GM12878 (cell line): ENCODE measurements at regions not wholly inside any gene's neighbourhood (a gene's known extent, or its start where the extent isn't known, plus 50 kb on each side); places are given as distances from the start of the nearest gene placed in this dataset.

Source experiments
- BCLAF1 ChIP-seq: fragments of 450-650 bp; IDR thresholded peaks from 2 replicates; pipeline ENCODE4 v1.6.1; 2017; ENCODE audit warnings: antibody characterized with exemption, mild to moderate bottlenecking, moderate library complexity
- BHLHE40 ChIP-seq, 2 experiments: fragments of 450-650 bp in 1 of 2; IDR thresholded peaks; 2 replicates each; pipeline ENCODE4 v1.6.1; 2011 to 2017; ENCODE audit warnings: low read depth in 2 of 2, borderline replicate concordance in 1 of 2, improper control_type of control experiment in 1 of 2, low read length in 1 of 2, mild to moderate bottlenecking in 1 of 2
- CEBPB ChIP-seq, 2 experiments: fragments of 150-350 bp in 1 of 2; IDR thresholded peaks; 2 replicates each; pipeline ENCODE4 v1.6.1; 2012 to 2014; ENCODE audit warnings: low read depth in 2 of 2, low read length in 2 of 2, borderline replicate concordance in 1 of 2, inconsistent platforms in 1 of 2
- CREM ChIP-seq: IDR thresholded peaks from 2 replicates; pipeline ENCODE4 v1.6.1; 2014; ENCODE audit warnings: antibody characterized with exemption, low read depth
- CTCF ChIP-seq, 3 experiments: IDR thresholded peaks in 2 of 3; conservative IDR thresholded peaks in 1 of 3; 2 replicates each; pipeline ENCODE4 v1.5.1; 2011; ENCODE audit warnings: low read depth in 3 of 3, low read length in 3 of 3, mild to moderate bottlenecking in 3 of 3, control low read depth in 2 of 3, moderate library complexity in 2 of 3, inconsistent platforms in 1 of 3, mixed read lengths in 1 of 3; ENCODE audit not compliant: control insufficient read depth in 2 of 3, insufficient read depth in 1 of 3; ENCODE audit errors: extremely low read depth in 1 of 3
- DPF2 ChIP-seq: fragments of 450-650 bp; IDR thresholded peaks from 2 replicates; pipeline ENCODE4 v1.6.1; 2017; ENCODE audit warnings: mild to moderate bottlenecking
- E4F1 ChIP-seq: fragments of 450-650 bp; IDR thresholded peaks from 2 replicates; pipeline ENCODE4 v1.6.1; 2018; ENCODE audit warnings: borderline replicate concordance, mild to moderate bottlenecking; ENCODE audit not compliant: partially characterized antibody
- EGR1 ChIP-seq, 2 experiments: IDR thresholded peaks; 1 replicate in 1 of 2; 2 replicates in 1 of 2; pipeline ENCODE4 v1.6.1; 2011 to 2012; ENCODE audit warnings: low read depth in 2 of 2, low read length in 2 of 2, borderline replicate concordance in 1 of 2, mild to moderate bottlenecking in 1 of 2, moderate library complexity in 1 of 2
- LARP7 ChIP-seq: fragments of 450-650 bp; IDR thresholded peaks from 2 replicates; pipeline ENCODE4 v1.6.1; 2017; ENCODE audit warnings: mild to moderate bottlenecking
- MEF2A ChIP-seq: IDR thresholded peaks from 2 replicates; pipeline ENCODE4 v1.6.1; 2011; ENCODE audit warnings: low read depth, mild to moderate bottlenecking, low read length, moderate library complexity; ENCODE audit not compliant: insufficient read depth
- MTA3 ChIP-seq: IDR thresholded peaks from 2 replicates; pipeline ENCODE4 v1.6.1; 2012; ENCODE audit warnings: low read length, inconsistent platforms, borderline replicate concordance
- NFYB ChIP-seq: IDR thresholded peaks from 2 replicates; pipeline ENCODE4 v1.6.1; 2011; ENCODE audit warnings: low read depth, mild to moderate bottlenecking, low read length, improper control_type of control experiment, moderate library complexity; ENCODE audit not compliant: insufficient read depth
- RB1 ChIP-seq: fragments of 450-650 bp; formaldehyde crosslinking; IDR thresholded peaks from 2 replicates; pipeline ENCODE4 v1.6.1; 2017; ENCODE audit warnings: mild to moderate bottlenecking, borderline replicate concordance
- RELA ChIP-seq: fragments of 450-650 bp; IDR thresholded peaks from 2 replicates; pipeline ENCODE4 v1.8.0; 2014; ENCODE audit warnings: borderline replicate concordance; ENCODE audit not compliant: partially characterized antibody
- SKIL ChIP-seq: fragments of 450-650 bp; IDR thresholded peaks from 2 replicates; pipeline ENCODE4 v1.6.1; 2017; ENCODE audit warnings: mild to moderate bottlenecking, low read depth, inconsistent platforms; ENCODE audit not compliant: poor library complexity, severe bottlenecking
- SUZ12 ChIP-seq: fragments of 200-600 bp; sonication (generic); IDR thresholded peaks from one replicate; pipeline ENCODE4 v1.6.1; 2018; ENCODE audit warnings: antibody characterized with exemption, mild to moderate bottlenecking; ENCODE audit not compliant: unreplicated experiment
- TCF7 ChIP-seq: IDR thresholded peaks from 2 replicates; pipeline ENCODE4 v1.6.1; 2014; ENCODE audit warnings: antibody characterized with exemption, borderline replicate concordance
- USF2 ChIP-seq: IDR thresholded peaks from 2 replicates; pipeline ENCODE4 v1.6.1; 2011; ENCODE audit warnings: low read depth, low read length, improper control_type of control experiment, borderline replicate concordance

- TF ChIP-seq BCLAF1 = no peak
- TF ChIP-seq CEBPB (IDR thresholded peaks at IDR 0.05; ENCODE audit: borderline replicate concordance in 1 of 2, low read depth in 2 of 2, low read length in 2 of 2) = no peak; a peak in 1 of 4 replicates
- no peak for TF ChIP-seq SKIL
- TF ChIP-seq NFYB = no peak
- TF ChIP-seq CTCF (IDR thresholded peaks at IDR 0.05 in 2 of 3, conservative IDR thresholded peaks at IDR 0.05 in 1 of 3; ENCODE audit: control insufficient read depth in 2 of 3, extremely low read depth in 1 of 3, insufficient read depth in 1 of 3, low read depth in 3 of 3, low read length in 3 of 3) = no peak
- TF ChIP-seq CREM = no peak; the same call in 1 of the 2 replicates
- no peak for TF ChIP-seq LARP7
- no peak for TF ChIP-seq RELA
- no peak for TF ChIP-seq E4F1
- no peak for TF ChIP-seq MTA3
- TF ChIP-seq USF2 = no peak
- no peak for TF ChIP-seq SUZ12
- TF ChIP-seq EGR1 (IDR thresholded peaks at IDR 0.05; ENCODE audit: borderline replicate concordance in 1 of 2, low read depth in 2 of 2, low read length in 2 of 2) = no peak
- TF ChIP-seq MEF2A = no peak; the same call in 1 of the 2 replicates
- no peak for TF ChIP-seq RB1
- TF ChIP-seq DPF2 = peak; percentile 45; the same call in 1 of the 2 replicates
- no peak for TF ChIP-seq TCF7
- 0 out of 4 replicates have a peak, but pooled peaks of 1 of the 2 experiments have one; percentile 18 for TF ChIP-seq BHLHE40 (IDR thresholded peaks at IDR 0.05; ENCODE audit: borderline replicate concordance in 1 of 2, low read depth in 2 of 2, low read length in 1 of 2)
Observed at GRCh38 chr14:71430678-71431376, 501.4 kb upstream of the RGS6 start (continued).
